22Rv1 (cell line): ENCODE measurements at regions not wholly inside any gene's neighbourhood (a gene's known extent, or its start where the extent isn't known, plus 50 kb on each side); places are given as distances from the start of the nearest gene placed in this dataset.

Source experiments
- ZFX ChIP-seq: fragments of 450-650 bp; IDR thresholded peaks from 2 replicates; pipeline ENCODE4 v1.6.1; 2017; ENCODE audit warnings: antibody characterized with exemption, borderline replicate concordance
- TF ChIP-seq, protein P1 (sequence below): fragments of 450-650 bp; IDR thresholded peaks from 2 replicates; pipeline ENCODE4 v1.5.1; 2017; ENCODE audit warnings: mild to moderate bottlenecking

DNA sequence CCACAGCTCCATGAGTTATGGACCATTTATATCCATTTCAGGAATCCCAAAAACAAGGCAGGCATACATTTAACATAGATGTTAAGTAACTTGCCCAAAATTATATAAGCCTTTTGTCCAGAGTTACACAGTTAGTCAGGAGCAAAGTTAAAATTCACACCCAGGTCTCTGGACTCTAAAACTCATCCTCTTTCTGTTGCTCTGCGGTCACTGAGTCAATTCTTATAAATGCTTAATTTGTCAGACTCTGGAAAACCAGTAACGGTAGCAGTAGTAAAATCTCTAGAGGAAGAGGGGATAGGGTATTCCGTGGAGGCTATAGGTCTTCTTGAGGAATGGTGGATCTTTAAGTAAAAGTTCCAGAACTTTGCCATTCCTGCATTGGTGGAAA lies 223.6 kb upstream of the JUN start:
- TF ChIP-seq, protein P1, sequence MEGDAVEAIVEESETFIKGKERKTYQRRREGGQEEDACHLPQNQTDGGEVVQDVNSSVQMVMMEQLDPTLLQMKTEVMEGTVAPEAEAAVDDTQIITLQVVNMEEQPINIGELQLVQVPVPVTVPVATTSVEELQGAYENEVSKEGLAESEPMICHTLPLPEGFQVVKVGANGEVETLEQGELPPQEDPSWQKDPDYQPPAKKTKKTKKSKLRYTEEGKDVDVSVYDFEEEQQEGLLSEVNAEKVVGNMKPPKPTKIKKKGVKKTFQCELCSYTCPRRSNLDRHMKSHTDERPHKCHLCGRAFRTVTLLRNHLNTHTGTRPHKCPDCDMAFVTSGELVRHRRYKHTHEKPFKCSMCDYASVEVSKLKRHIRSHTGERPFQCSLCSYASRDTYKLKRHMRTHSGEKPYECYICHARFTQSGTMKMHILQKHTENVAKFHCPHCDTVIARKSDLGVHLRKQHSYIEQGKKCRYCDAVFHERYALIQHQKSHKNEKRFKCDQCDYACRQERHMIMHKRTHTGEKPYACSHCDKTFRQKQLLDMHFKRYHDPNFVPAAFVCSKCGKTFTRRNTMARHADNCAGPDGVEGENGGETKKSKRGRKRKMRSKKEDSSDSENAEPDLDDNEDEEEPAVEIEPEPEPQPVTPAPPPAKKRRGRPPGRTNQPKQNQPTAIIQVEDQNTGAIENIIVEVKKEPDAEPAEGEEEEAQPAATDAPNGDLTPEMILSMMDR, result no peak
- TF ChIP-seq ZFX, result no peak
